AG04449 (cell line): ENCODE measurements at regions not wholly inside any gene's neighbourhood (a gene's known extent, or its start where the extent isn't known, plus 50 kb on each side); places are given as distances from the start of the nearest gene placed in this dataset.

Experiments
- CTCF ChIA-PET: fragments of 350-600 bp; formaldehyde crosslinking; extraction: SDS; loops from one replicate; lab custom pipeline; 2021; ENCODE audit warnings: antibody characterized with exemption; lab: Yijun Ruan, JAX
- POLR2A ChIA-PET: fragments of 400-600, 350-600 bp; formaldehyde crosslinking; extraction: SDS; loops from one replicate; lab custom pipeline; 2020; ENCODE audit warnings: antibody characterized with exemption, inconsistent platforms; lab: Yijun Ruan, JAX
- DNase-seq: peaks from one replicate; pipeline ENCODE4 v3.0.0-alpha.2; 2010; ENCODE audit warnings: low read depth, low spot score
- H3K4me3 ChIP-seq: 2 replicates; pipeline ENCODE4 v1.5.1; 2011; ENCODE audit warnings: low read depth, mild to moderate bottlenecking, control low read depth, low read length
- CTCF ChIP-seq: IDR thresholded peaks from one replicate; pipeline ENCODE4 v1.5.1; 2011; ENCODE audit warnings: mild to moderate bottlenecking, moderate library complexity, low read length, control low read depth, inconsistent platforms; ENCODE audit not compliant: insufficient read depth; ENCODE audit errors: missing control alignments

DNA sequence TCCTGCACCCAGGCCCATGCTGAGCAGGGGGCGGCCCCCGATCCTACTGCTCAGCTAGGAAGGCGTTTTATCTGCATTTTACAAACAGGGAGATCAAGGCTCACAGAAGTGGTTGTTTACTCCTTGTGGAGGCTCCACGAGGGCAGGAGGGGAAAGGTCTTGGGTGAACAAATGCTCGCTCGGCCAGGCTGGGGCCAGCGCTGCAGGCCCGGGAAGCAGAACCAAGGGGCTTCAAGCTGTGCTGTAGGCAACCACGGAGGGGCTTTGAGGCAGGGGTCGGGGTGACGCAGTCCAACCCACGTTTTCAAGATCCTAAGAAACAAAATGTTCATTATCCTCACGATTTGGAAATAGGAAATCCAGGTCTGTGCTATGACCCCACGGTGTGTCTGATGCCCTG, 125.8 kb downstream of the HMX1 start:
- no peak for TF ChIP-seq CTCF
- H3K4me3 ChIP-seq: no peak overlapping the region
- ChIA-PET POLR2A (no interaction called here), CTCF (no interaction called here)
- no peak for DNase-seq

- no peak for DNase-seq
Observed at GRCh38 chr4:8745005-8745790, 126.4 kb downstream of the HMX1 start.

GRCh38 chr4:8744083-8744805, 127.4 kb downstream of the HMX1 start:
- ChIA-PET CTCF (no interaction called here), POLR2A (no interaction called here)
- no peak for DNase-seq
- TF ChIP-seq CTCF: no peak
- no peak overlapping the region for H3K4me3 ChIP-seq

More at GRCh38 chr4:8745005-8745790, 126.4 kb downstream of the HMX1 start:
- CTCF ChIA-PET: no interaction called here
- TF ChIP-seq CTCF: no peak
- no peak overlapping the region for H3K4me3 ChIP-seq
- POLR2A ChIA-PET: no interaction called here

- no peak for DNase-seq
- ChIA-PET POLR2A (no interaction called here), CTCF (no interaction called here)
- no peak for TF ChIP-seq CTCF
- H3K4me3 ChIP-seq: no peak overlapping the region
Observed at GRCh38 chr4:8742546-8742945, 129.1 kb downstream of the HMX1 start.

- no peak overlapping the region for H3K4me3 ChIP-seq
- no peak for TF ChIP-seq CTCF
- no peak for DNase-seq
- CTCF ChIA-PET: no interaction called here
- POLR2A ChIA-PET: no interaction called here
Observed at GRCh38 chr4:8741513-8742226, 130.0 kb downstream of the HMX1 start.

DNA sequence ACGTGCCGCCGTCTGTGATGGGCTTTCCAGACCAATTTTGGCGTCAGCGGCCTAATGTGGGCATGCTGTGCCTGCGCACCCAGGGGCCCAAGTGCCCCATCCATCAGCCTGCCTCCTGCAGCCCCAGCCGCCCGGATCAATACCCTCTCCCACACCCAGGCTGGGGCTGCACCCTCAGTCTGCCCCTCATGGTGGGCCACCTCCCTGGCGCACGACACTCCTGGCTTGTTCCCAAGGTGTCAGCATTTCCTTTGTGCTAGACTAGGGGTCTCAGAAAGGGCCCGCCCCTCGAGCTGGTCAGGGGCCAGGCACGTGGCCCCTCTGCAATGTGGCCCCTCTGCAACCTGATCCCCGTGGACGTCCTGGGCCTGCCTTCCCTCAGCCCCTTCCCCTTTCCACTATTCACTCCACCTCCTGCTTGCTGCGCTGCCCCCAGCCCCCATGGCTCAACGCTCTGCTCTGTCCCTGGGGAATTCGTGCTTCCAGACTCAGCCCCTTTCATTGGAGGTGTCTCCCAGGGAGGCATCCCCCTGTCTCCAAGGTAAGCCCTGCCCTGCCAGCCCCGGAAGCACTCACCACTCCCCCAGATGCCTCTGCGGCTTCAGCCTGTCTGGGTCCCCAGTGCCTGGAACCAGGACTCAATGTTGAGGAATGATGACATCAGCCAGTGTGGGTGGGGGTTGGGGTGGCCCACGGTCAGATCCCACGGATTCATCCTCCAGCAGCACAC, 130.8 kb downstream of the HMX1 start:
- DNase-seq: no peak
- CTCF ChIA-PET: no interaction called here

More for the DNA sequence above, 130.8 kb downstream of the HMX1 start:
- no peak overlapping the region for H3K4me3 ChIP-seq
- TF ChIP-seq CTCF: no peak
- POLR2A ChIA-PET: no interaction called here
